ENCODE measurements at regions not wholly inside any gene's neighbourhood (a gene's known extent, or its start where the extent isn't known, plus 50 kb on each side); places are given as distances from the start of the nearest gene placed in this dataset.

GRCh38 chr13:85386424-85386823 lies 412.8 kb downstream of the SLITRK6 start:
- no peak for DNase-seq (ENCODE audit: low read depth in 2 of 2)

DNA sequence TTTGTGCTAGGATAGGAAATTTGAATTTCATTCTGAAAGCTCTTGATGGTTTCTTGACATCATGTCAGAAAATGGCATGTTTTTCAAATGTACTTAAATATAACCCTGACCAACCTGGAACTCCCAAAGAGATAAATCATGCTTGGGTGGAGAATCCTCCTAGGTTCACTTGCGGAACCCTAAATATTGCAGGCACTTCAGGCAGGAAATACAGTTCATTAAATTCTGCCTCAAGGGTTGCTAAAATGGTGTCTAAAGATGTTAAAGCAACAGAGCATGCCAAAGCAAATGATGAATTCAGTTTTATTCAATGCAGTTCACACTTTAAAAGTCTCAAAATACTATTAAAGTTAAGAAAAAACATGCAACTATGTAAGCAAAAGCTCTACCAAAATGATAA lies 415.9 kb downstream of the SLITRK6 start:
- no peak for DNase-seq (ENCODE audit: low read depth in 2 of 2)

GRCh38 chr13:85381082-85381481 lies 418.1 kb downstream of the SLITRK6 start:
- no peak for DNase-seq (ENCODE audit: low read depth in 2 of 2)

DNA sequence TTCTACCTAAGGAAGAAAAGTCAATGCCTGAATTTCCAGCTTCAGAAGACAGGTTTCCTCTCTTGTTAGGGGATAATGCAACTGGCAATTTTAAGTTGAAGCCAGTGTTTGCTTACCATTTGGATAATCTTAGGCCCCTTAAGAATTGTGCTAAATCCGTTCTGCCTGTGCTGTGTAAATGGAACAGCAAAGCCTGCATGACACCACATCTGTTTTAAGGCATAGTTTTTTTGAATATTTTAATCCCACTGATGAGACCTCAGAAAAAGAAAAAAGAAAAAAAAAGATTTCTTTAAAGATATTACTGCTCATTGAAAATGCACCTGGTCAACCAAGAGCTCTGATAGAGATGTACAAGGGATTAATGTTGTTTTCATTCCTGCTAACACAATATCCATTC lies 419.2 kb downstream of the SLITRK6 start:
- DNase-seq (ENCODE audit: low read depth in 2 of 2) = no peak

DNA sequence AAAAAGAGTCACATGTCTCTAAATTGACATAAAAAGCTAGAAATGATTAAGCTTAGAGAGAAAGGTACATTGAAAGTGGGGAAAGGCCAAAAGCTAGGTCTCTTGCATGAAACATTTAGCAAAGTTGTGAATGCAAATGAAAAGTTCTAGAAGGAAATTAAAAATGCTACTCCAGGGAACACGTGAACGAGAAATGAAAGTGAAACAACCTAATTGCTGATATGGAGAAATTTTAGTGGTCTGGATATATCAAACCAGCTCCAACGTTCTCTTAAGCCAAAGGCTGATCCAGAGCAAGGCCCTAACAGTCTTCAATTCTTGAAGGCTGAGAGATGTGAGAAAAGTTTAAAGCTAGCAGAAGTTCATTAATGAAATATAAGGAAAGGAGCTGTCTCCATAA lies 419.8 kb downstream of the SLITRK6 start:
- no peak for DNase-seq (ENCODE audit: low read depth in 2 of 2)

- DNase-seq (ENCODE audit: low read depth in 2 of 2) = no peak
These were observed 421.4 kb downstream of the SLITRK6 start for GRCh38 chr13:85377783-85378182.

- no peak for DNase-seq (ENCODE audit: low read depth in 2 of 2)
These were observed 425.9 kb downstream of the SLITRK6 start for GRCh38 chr13:85373322-85373721.

- no peak for DNase-seq (ENCODE audit: low read depth in 2 of 2)
These were observed 428.0 kb downstream of the SLITRK6 start for GRCh38 chr13:85371254-85371653.

GRCh38 chr13:85368686-85369085 lies 430.5 kb downstream of the SLITRK6 start:
- no peak for DNase-seq (ENCODE audit: low read depth in 2 of 2)

DNA sequence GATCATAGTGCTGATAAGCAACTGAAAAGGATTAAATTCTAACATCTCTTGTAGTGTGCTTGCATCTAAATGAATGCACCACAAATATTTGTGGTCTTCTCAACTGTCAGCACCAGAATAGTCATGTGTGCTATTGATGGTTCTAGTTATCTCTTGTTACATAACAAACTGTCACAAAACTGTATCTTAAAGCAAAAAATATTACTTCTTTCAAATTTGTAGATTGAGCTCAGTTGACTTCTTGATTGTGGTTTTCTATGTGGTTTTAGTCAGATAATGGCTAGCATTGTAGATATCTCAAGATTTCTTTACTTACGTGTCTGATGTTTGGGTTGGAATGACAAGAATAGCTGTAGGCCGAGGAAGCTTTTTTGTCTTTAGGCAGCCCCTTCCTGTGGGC lies 431.3 kb downstream of the SLITRK6 start:
- DNase-seq (ENCODE audit: low read depth in 2 of 2) = no peak

GRCh38 chr13:85366759-85367417 lies 432.3 kb downstream of the SLITRK6 start:
- DNase-seq (ENCODE audit: low read depth in 2 of 2) = no peak

DNA sequence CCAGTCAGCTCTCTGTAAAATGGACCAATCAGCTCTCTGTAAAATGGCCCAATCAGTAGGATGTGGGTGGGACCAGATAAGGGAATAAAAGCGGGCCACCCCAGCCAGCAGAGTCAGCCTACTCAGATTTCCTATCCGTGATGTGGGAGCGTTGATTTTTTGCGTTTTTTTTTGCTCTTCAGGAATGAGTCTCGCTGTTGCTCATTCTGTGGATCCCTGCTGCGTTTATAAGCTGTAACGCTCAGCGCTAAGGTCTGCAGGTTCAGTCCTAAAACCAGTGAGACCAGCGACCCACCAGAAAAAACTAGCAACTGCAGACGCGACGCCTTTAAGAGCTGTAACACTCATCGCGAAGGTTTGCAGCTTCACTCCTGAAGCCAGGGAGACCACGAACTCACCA lies 435.7 kb downstream of the SLITRK6 start:
- no peak for DNase-seq (ENCODE audit: low read depth in 2 of 2)

GRCh38 chr13:85362980-85363379 lies 436.2 kb downstream of the SLITRK6 start:
- no peak for DNase-seq (ENCODE audit: low read depth in 2 of 2)

- no peak for DNase-seq (ENCODE audit: low read depth in 2 of 2)
These were observed 452.0 kb downstream of the SLITRK6 start for GRCh38 chr13:85347251-85347650.

DNA sequence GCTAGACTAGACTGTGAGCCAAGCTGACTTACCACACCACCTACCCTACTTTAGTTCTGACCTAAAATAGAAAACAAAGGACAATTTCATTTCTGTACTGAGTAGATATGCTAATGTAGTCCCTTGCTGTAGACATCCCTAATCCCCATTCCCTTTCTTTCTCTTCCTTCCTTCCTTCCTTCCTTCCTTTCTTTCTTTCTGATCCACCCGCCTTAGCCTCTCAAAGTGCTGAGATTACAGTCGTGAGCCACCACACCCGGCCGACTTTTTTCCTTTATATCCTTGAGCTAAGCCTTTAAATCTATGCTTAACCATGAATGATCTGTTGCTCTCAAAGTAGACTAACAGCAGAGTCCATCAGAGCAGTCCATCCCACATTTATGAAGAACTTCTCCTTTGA lies 465.0 kb downstream of the SLITRK6 start:
- no peak for DNase-seq (ENCODE audit: low read depth in 2 of 2)

- no peak for DNase-seq (ENCODE audit: low read depth in 2 of 2)
These were observed 465.7 kb downstream of the SLITRK6 start for GRCh38 chr13:85333506-85334020.

DNA sequence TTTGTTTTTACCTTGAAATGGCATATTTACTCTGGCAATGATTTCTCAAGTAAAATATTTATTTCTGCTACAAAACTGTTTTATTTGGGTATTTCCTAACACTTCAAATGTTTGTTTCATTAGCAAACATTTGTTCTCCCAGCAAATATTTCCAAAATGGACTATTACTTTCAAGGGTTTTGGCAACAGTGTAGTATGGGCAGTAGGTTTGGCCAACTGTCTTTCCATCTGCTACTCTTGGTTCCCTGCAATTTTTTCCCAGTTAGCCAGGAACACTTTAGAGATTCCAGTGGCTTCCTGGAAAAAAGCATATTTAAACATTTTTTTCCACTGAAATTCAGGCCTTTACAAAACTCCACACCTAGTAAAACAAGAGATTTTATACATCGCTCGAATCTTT lies 466.6 kb downstream of the SLITRK6 start:
- DNase-seq (ENCODE audit: low read depth in 2 of 2) = no peak

GRCh38 chr13:85321734-85322133 lies 477.5 kb downstream of the SLITRK6 start:
- DNase-seq (ENCODE audit: low read depth in 2 of 2) = no peak

GRCh38 chr13:85317781-85318180 lies 481.4 kb downstream of the SLITRK6 start:
- DNase-seq (ENCODE audit: low read depth in 2 of 2) = no peak

GRCh38 chr13:85316506-85317025 lies 482.7 kb downstream of the SLITRK6 start:
- no peak for DNase-seq (ENCODE audit: low read depth in 2 of 2)

DNA sequence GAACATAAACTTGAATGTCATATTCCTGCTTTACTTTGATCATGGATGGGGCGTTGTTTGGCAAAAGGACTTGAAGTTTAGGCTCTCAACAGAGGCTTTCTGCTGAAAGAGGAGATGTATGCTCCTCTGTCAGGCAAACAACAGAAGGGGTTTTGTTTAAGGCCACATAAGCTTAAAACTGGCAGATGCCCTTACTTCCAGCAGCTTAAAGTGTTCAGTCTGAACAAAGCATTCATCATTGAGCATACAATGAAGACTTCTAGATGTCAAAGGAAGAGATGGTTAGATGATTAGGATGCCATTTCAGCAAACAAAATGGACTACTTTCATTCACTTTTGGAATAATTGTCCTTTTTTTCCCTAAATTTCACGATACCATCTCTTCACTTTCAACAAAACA lies 484.5 kb downstream of the SLITRK6 start:
- DNase-seq (ENCODE audit: low read depth in 2 of 2) = no peak

- DNase-seq (ENCODE audit: low read depth in 2 of 2) = no peak
These were observed 485.3 kb downstream of the SLITRK6 start for GRCh38 chr13:85313761-85314503.

DNA sequence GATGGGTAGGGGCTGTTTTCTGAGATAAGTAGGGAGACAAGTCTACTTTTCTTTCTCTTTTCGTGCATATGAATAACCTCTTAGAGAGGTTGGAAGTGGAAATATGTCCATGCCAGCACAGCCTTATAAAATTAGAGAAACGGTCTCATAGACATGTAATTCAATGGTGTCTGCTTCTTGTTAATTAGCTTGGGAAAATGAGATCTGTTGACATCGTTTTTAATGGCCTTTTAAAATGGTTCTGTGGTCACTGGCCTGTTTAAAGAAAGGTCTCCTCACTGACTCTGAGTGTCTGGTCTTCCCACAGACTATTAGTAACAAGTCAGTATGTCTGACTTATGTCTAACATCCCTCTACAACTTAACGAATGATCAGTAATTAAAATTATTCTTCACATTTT lies 487.1 kb downstream of the SLITRK6 start:
- no peak for DNase-seq (ENCODE audit: low read depth in 2 of 2)
